Cerebellar nuclear complex (tissue), 1 donor: ENCODE measurements at regions not wholly inside any gene's neighbourhood (a gene's known extent, or its start where the extent isn't known, plus 50 kb on each side); places are given as distances from the start of the nearest gene placed in this dataset.

ENCODE experiments used
- DNase-seq, 2 experiments: peaks; one replicate each; lab custom pipeline; 2025; lab: John Stamatoyannopoulos, UW

- DNase-seq, result no peak
These were observed 514.9 kb upstream of the PROK2 start for GRCh38 chr3:72299823-72300222.

GRCh38 chr3:72299321-72299802, 514.4 kb upstream of the PROK2 start:
- DNase-seq, result no peak

- DNase-seq, result no peak
These were observed 513.5 kb upstream of the PROK2 start for GRCh38 chr3:72298201-72299152.

- no peak for DNase-seq
These were observed 512.5 kb upstream of the PROK2 start for GRCh38 chr3:72297481-72297880.

GRCh38 chr3:72296477-72297111, 511.6 kb upstream of the PROK2 start:
- DNase-seq, result no peak

GRCh38 chr3:72295962-72296450, 511.1 kb upstream of the PROK2 start:
- DNase-seq, result no peak

GRCh38 chr3:72295276-72295961, 510.5 kb upstream of the PROK2 start:
- no peak for DNase-seq

GRCh38 chr3:72290859-72291638, 506.1 kb upstream of the PROK2 start:
- no peak for DNase-seq

- DNase-seq, result no peak
These were observed 504.7 kb upstream of the PROK2 start for GRCh38 chr3:72289692-72290071.

GRCh38 chr3:72288955-72289691, 504.2 kb upstream of the PROK2 start:
- no peak for DNase-seq

GRCh38 chr3:72287956-72288355, 503.0 kb upstream of the PROK2 start:
- DNase-seq, result no peak

GRCh38 chr3:72285502-72285901, 500.6 kb upstream of the PROK2 start:
- DNase-seq, result no peak

- DNase-seq, result no peak
These were observed 499.5 kb upstream of the PROK2 start for GRCh38 chr3:72284471-72284870.

GRCh38 chr3:72282918-72283317, 498.0 kb upstream of the PROK2 start:
- no peak for DNase-seq

- no peak for DNase-seq
These were observed 496.6 kb upstream of the PROK2 start for GRCh38 chr3:72281551-72281950.

- DNase-seq, result no peak
These were observed 495.9 kb upstream of the PROK2 start for GRCh38 chr3:72280876-72281275.

- DNase-seq, result no peak
These were observed 494.7 kb upstream of the PROK2 start for GRCh38 chr3:72279631-72280041.

GRCh38 chr3:72279068-72279604, 494.2 kb upstream of the PROK2 start:
- no peak for DNase-seq

- DNase-seq, result no peak
These were observed 493.6 kb upstream of the PROK2 start for GRCh38 chr3:72278349-72279067.

- DNase-seq, result no peak
These were observed 492.8 kb upstream of the PROK2 start for GRCh38 chr3:72277710-72278109.
